ENCODE measurements at regions not wholly inside any gene's neighbourhood (a gene's known extent, or its start where the extent isn't known, plus 50 kb on each side); places are given as distances from the start of the nearest gene placed in this dataset.

DNA sequence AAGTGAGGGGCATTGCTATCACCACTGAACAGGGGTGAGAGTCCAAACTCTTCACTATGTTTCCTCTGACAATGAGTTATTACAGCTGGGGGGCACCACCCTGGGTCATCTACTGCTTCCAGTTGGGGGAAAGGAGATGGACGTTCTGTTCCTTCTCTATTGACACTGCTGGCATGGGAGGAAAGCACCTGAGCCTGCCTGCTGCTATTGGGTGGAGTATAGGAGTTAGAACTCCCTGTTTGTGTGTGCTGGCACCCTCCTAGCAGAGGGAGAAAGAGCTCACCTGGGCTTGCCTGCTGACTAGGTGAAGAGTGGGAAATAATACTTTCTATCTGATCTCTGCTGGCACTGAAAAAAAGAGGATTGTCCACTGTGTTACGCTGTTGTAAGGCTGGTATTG lies 163.8 kb downstream of the MSN start:
- TF ChIP-seq EZH2phosphoT487 (IDR thresholded peaks at IDR 0.05; ENCODE audit: borderline replicate concordance, low read depth, low read length): no peak
- TF ChIP-seq, protein P1, sequence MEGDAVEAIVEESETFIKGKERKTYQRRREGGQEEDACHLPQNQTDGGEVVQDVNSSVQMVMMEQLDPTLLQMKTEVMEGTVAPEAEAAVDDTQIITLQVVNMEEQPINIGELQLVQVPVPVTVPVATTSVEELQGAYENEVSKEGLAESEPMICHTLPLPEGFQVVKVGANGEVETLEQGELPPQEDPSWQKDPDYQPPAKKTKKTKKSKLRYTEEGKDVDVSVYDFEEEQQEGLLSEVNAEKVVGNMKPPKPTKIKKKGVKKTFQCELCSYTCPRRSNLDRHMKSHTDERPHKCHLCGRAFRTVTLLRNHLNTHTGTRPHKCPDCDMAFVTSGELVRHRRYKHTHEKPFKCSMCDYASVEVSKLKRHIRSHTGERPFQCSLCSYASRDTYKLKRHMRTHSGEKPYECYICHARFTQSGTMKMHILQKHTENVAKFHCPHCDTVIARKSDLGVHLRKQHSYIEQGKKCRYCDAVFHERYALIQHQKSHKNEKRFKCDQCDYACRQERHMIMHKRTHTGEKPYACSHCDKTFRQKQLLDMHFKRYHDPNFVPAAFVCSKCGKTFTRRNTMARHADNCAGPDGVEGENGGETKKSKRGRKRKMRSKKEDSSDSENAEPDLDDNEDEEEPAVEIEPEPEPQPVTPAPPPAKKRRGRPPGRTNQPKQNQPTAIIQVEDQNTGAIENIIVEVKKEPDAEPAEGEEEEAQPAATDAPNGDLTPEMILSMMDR (conservative IDR thresholded peaks at IDR 0.05; ENCODE audit: low read length): no peak

Data from OCI-LY7 (cell line).